ENCODE measurements at regions not wholly inside any gene's neighbourhood (a gene's known extent, or its start where the extent isn't known, plus 50 kb on each side); places are given as distances from the start of the nearest gene placed in this dataset.

- Mint-ChIP-seq H3K9me3 (peaks cover 3 to 4% of the 10 kb centered on the region in 2 experiments; a peak in 3 of 5 replicates), H3K27me3 (ENCODE audit: low read depth) (no peaks in the 10 kb centered on the region), H3K27ac (no peak overlapping the region), H3K36me3 (ENCODE audit: insufficient read depth in 1 of 3, low read depth in 3 of 3) (peaks cover 0 to 14% (median 11%) of the 10 kb centered on the region in 3 experiments; a peak in 6 of 7 replicates), H3K4me1 (peaks cover 2 to 5% of the 10 kb centered on the region in 2 experiments; a peak in 3 of 4 replicates), H3K4me3 (no peak overlapping the region)
- H4K91ac ChIP-seq (ENCODE audit: insufficient read length, low read depth, low read length) = no peak overlapping the region
- no peak overlapping the region for H3K27ac ChIP-seq (ENCODE audit: insufficient read length, low read depth, low read length)
- no peak overlapping the region for H2BK5ac ChIP-seq (ENCODE audit: insufficient read length, low read length)
- H2BK15ac ChIP-seq (ENCODE audit: low read depth, low read length) = no peak overlapping the region
- H3T11ph ChIP-seq (ENCODE audit: low read length) = no peak overlapping the region
- H3K56ac ChIP-seq (ENCODE audit: insufficient read length, low read depth, low read length) = no peak overlapping the region
- no peak overlapping the region for H2BK20ac ChIP-seq (ENCODE audit: low read depth, low read length, poor library complexity, severe bottlenecking)
- no peaks in the 10 kb centered on the region for H3K79me2 ChIP-seq (ENCODE audit: insufficient read depth, low read length)
- no peak overlapping the region for H3K14ac ChIP-seq (ENCODE audit: insufficient read depth, low read length)
- no peak overlapping the region for H2AFZ ChIP-seq (ENCODE audit: low read length)
- no peak overlapping the region for H2BK120ac ChIP-seq (ENCODE audit: low read depth, low read length, poor library complexity, severe bottlenecking)
- no CpG with 5 or more reads among the region's 4 CpGs for WGBS (ENCODE audit: extremely low coverage, insufficient read length, low lambda C conversion rate)
- H2AK5ac ChIP-seq (ENCODE audit: insufficient read length, low read length) = no peak overlapping the region
- H3K27me3 ChIP-seq (ENCODE audit: insufficient read depth, low read length) = no peaks in the 10 kb centered on the region
- no peak overlapping the region for H4K8ac ChIP-seq (replicated peaks; ENCODE audit: insufficient read length, low read depth, low read length)
- no peak overlapping the region for H3K4me2 ChIP-seq (ENCODE audit: insufficient read depth, insufficient read length, low read length)
- H3K79me1 ChIP-seq (ENCODE audit: insufficient read depth, low read depth, low read length, poor library complexity, severe bottlenecking) = no peaks in the 10 kb centered on the region
- no peak for DNase-seq
- TF ChIP-seq CTCF (conservative IDR thresholded peaks at IDR 0.05) = no peak
- no peak overlapping the region for H4K5ac ChIP-seq (ENCODE audit: insufficient read length, low read depth, low read length)
- H3K9ac ChIP-seq (ENCODE audit: extremely low read depth, insufficient read length, low read length) = no peak overlapping the region
- H3K4ac ChIP-seq (ENCODE audit: low read depth, low read length) = no peak overlapping the region
- no peaks in the 10 kb centered on the region for H3K4me1 ChIP-seq (ENCODE audit: insufficient read depth, low read length)
- H3K23me2 ChIP-seq (ENCODE audit: insufficient read length, low read depth, low read length, poor library complexity, severe bottlenecking) = no peaks in the 10 kb centered on the region
- no peaks in the 10 kb centered on the region for H4K20me1 ChIP-seq (ENCODE audit: control insufficient read depth, insufficient read depth, insufficient read length)
- no peak overlapping the region for H3K23ac ChIP-seq (ENCODE audit: insufficient read length, low read depth, low read length)
- peaks cover 8% of the 10 kb centered on the region for H3K9me3 ChIP-seq (ENCODE audit: control insufficient read depth, low read depth, low read length)
- H3K18ac ChIP-seq (ENCODE audit: insufficient read length, low read depth, low read length) = no peak overlapping the region
- no peak overlapping the region for H2BK12ac ChIP-seq (ENCODE audit: insufficient read length, low read depth, low read length)
Observed at GRCh38 chr2:150806336-150806735, 318.9 kb upstream of the RND3 start.

Measured in H9 (cell line).